NCI-H524 treated with DMSO at 0.1 percent for 48 hours (cell line): ENCODE measurements at regions not wholly inside any gene's neighbourhood (a gene's known extent, or its start where the extent isn't known, plus 50 kb on each side); places are given as distances from the start of the nearest gene placed in this dataset.

Experiments
- DNase-seq: peaks from one replicate; lab custom pipeline; 2025; lab: John Stamatoyannopoulos, UW

DNA sequence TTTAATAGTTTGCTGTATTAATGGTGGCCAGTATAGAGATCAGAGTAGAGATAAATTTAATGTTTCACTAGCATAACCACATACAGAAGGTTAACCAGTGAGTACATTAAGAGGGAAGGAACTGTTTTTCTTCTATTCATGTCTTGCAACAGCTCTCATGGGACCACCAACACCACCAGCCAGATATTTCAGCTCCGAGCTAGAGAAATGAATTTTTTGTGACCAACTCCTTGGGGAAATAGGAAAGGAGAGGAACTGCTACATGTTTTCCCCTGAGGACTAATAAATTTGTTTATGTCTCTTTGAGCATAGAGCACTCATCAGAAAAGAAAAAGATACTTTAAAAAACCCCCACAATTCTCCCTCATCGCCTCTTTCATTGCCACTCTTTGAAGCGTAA, 247.5 kb downstream of the MBNL1 start:
- DNase-seq = no peak

- DNase-seq = no peak
These were observed 248.8 kb downstream of the MBNL1 start for GRCh38 chr3:152517502-152517901.

DNA sequence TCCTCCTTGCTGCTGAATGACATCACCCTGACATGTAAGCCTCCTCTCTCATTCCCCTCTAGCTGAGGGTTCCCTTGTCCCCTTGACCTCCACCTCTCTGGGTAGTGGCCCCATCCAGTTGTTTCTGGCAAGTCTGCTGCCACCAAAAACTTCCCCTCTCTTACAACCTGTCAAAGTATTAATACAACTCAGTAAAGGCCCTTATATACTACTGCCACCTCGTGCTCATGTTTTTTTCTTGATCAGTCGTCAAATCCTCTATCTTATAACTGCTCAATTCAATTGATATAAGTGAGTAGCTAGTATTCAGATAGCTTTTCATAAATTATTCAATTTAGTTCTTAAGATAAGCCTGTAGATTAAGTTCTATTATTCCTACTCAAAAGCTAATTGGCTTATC, 249.6 kb downstream of the MBNL1 start:
- peak; percentile 1 for DNase-seq

DNA sequence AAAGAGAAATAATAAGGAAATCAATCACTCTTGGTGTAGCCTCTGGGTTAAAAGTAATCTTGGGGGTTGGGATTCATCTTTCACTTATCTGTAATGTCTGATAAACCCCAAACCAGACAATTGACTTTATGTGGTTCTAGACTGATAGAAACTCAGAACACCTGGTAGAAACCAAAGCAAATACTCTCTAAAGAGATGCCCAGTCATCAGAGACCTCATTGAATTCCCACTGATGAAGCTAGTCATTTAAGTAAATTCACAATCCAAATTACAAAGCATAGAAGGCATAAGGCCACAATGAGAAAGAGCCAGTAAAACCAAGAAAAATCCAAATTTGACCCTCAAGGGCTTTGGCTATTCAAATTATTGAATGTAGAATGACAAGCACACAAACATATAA, 250.6 kb downstream of the MBNL1 start:
- DNase-seq = no peak

GRCh38 chr3:152522036-152522435, 253.3 kb downstream of the MBNL1 start:
- DNase-seq = no peak

DNA sequence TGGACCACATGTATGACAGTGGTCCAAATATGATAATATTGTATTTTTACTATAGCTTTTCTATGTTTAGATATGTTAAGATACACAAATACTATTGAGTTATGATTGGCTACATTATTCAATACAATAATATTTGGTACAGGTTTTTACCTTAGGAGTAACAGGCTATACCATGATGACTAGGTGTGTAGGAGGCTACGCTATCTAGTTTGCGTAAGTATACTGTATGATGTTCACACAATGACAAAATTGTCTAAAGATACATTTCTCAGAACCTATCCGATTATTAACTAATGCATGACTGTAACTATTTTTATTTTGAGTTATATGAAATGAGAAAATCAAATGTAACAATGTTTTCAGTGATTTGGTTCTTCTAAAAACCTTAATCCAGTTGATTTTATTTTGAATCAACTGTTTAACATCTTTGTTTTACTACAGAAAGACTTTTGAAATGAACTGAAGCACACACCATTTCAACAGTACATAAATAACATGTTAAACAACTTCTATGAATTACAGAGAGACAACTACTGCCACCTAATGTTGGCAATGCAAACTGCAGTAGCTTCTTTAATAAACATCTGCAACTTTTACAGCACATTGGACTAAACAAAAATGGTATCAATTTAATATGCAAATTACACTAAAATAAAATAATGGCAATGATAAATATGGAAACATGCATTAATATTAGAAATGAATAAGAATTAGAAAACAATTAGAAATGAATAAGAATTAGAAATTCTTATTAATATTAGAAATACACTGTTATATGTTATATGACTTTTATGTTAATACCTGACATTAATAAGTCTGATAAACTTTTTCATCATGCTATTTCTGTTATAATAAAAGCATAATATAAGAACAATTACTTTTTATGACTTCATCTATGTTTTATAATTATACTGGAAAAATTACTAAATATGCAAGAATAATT, 255.7 kb downstream of the MBNL1 start:
- peak; percentile 0 for DNase-seq

GRCh38 chr3:152531717-152532116, 263.0 kb downstream of the MBNL1 start:
- no peak for DNase-seq

DNA sequence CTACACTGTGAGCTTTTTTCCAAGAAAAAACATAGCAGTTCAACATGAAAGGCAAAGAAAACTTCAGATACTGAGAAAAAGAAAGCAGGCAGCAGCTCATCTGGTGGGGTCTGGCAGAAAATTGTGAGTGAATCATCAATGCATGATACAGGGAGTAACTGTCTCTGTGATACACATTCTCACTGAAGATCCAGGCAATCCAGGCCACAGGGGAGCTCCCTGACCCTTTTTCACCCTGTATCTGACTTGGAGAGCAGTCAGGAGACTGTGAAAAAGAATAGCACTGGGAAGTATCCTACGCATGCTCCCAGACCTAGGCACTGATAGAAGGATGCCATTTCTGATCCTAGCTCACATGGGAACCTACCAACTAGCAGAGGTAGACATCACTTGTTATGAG, 269.8 kb downstream of the MBNL1 start:
- DNase-seq = no peak

DNA sequence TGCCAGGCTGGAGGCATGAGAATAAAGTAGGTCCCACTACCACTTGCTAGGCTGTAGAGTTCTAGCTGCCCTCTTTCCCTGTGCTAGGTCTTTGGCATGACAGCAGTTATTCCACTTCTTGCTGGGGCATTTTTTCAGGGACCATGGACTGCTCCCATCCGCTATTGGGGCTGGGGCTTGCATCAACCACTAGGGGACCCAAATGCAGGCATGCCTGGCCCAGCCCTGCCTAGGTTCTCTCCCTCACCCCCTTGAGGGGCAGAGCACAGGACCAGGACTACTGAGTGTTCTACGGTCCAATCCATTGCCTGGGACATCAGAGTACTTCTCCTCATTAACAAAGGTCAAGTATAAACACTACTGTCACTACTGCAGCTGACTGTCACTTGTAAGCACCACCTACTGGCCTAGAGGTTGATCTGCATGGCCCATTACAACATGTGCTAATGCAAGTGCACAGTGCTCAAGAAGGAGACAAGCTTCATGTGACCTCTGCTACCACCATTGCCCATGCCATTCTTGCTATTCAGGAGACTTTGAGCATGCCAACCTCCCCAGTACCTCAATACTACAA, 270.5 kb downstream of the MBNL1 start:
- no peak for DNase-seq

GRCh38 chr3:152540120-152540519, 271.4 kb downstream of the MBNL1 start:
- no peak for DNase-seq

DNA sequence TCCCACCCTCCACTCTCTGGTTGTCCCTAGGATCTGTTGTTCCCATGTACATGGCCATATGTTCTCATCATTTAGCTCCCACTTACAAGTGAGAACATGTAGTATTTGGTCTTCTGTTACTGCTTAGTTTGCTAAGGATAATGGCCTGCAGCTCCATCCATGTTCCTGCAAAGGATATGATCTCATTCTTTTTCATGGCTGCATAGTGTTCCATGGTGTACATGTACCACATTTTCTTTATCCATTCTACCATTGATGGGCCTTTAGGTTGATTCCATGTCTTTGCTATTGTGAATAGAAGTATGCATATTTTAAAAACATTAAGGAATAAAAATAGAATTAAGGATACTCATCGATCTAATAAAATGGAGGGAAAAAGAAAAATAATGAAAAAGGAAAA, 278.4 kb downstream of the MBNL1 start:
- DNase-seq = no peak

DNA sequence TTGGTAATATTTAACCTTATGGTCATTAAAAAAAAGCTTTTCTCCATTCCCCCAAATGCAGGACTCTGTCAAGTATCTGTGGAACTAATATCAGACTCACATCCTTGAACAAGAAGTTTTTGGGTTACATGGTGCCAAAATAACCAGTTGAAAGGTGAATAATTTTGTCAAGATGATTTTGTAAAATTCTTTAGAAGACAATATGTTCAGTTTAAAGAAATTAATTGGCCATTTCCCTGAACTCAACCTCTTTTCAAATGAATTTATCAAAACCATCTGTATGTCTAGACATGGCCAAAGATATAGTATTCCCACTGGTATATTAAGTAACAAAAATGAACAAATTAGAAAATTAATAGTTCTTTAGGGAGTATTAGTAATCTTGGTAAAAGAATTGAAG, 280.5 kb downstream of the MBNL1 start:
- DNase-seq = no peak

GRCh38 chr3:152550284-152550683, 281.6 kb downstream of the MBNL1 start:
- no peak for DNase-seq

- no peak for DNase-seq
These were observed 280.0 kb upstream of the P2RY1 start for GRCh38 chr3:152554980-152555379.

- no peak for DNase-seq
These were observed 279.2 kb upstream of the P2RY1 start for GRCh38 chr3:152555666-152556291.

DNA sequence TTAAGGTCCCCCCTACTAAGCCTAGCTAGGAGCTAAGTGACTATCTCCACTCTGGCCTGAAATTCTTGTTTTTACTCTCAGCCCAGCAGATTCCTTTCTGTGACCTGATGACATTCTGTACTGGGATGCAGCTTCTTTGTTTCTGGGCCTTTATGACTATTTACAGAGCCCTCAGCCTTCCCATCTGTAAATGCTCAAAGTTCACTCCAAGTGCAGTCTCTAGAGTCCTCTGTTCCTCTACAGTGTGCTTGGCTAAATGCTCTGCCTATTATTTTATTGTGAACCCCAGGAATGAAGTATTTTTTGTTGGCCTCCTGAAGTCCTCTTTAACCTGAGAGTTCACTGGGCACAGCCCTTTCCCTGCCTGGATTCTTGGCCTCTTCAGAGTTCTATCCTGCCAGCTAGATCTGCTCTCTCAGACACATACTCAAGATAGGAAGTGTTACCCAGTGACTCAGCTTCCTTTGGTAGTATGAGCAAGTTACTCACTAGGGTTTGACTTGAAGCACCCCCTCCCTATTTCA, 278.1 kb upstream of the P2RY1 start:
- no peak for DNase-seq

DNA sequence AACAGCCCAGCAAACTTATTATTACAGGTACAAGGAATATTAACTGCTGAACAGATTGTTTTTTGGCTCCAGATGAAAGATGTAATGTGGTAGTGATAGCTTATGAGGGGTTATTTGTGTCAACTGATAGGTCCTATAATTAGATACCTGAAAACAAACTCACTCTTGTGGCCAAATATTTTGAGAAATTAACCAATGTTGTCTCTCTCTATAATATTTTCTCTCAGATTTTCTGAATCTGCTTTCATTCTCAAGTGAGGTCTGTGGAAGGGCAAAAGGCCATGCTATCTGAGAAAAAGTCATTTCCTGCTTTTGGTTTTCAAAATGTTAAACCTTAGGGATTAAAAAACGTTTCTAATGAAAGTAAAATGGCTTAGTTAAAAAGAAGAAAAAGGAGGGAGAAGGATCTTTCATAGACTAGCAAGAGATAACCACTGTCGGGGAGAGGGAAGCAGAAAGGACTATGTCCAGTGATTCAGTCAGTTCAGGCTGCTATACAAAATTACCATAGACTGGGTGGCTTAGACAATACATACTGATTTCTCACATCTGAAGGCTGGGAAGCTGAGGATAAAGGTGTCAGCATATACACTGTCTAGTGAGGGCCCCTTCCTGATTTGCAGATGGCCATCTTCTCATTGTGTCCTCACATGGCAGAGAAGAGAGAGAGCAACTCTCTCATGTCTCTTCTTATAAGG, 277.5 kb upstream of the P2RY1 start:
- DNase-seq = no peak

GRCh38 chr3:152558386-152558785, 276.5 kb upstream of the P2RY1 start:
- DNase-seq = no peak

GRCh38 chr3:152559246-152559645, 275.7 kb upstream of the P2RY1 start:
- DNase-seq = no peak

DNA sequence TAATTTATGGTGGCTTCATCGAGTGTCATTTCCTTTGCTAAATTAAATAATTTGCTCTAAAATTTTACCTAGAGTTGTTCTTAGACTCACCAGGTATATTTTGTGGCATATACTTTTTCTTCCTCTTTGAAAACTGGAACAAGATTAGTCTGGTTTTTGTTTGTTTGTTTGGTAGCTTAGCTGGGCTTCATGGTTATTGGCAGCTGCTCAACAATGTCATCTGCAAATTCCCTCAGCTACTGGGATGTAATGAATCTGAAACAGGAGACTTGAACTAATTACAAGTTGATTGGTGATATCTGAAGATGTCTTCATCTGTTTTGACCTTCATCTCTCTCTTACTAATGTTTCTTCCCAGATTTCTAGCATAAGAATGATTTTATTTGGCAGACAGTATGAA, 270.5 kb upstream of the P2RY1 start:
- DNase-seq = no peak

GRCh38 chr3:152574461-152575079, 260.4 kb upstream of the P2RY1 start:
- DNase-seq = no peak

DNA sequence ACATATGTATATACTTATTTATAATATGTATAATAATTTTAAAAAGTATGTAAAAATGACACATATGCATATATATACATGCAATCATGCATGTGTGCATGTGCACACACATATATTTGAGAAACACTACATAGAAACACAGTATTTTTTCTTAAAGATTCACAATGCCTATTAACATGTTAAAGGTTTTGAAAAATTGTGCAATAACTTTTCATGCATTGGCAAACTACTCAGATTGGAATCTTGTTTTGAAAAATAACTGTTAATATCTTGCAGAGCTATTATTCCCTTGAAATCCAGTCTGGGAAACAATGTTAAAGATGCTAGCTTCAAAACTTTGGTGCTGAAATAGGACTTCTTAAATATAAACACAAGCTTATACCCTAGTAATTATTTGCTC, 256.2 kb upstream of the P2RY1 start:
- DNase-seq = no peak
